ENCODE measurements at regions not wholly inside any gene's neighbourhood (a gene's known extent, or its start where the extent isn't known, plus 50 kb on each side); places are given as distances from the start of the nearest gene placed in this dataset.
A peak's percentile ranks its signal among the peaks of the same experiment; 100 is the strongest.

DNA sequence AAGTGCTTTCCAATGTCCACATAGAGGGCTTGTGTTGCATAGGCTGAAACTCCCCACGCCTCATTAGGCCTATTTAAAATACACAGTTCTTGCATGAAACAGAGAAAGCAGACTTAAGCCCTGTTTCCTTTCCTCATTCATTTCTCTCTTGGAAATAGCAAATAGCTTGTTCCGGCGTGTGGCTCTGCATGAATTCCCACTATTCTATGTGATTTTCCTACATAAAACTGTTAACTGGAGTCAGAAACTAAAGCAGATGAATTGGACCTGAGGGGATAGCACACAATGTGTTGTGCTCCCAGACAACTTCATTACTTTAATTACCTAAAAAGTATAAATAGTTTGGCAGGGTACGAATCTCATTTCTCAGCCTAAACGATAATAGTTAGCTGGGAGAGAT lies 981.5 kb downstream of the SORCS1 start:
- DNase-seq (ENCODE audit: low spot score), result no peak

DNA sequence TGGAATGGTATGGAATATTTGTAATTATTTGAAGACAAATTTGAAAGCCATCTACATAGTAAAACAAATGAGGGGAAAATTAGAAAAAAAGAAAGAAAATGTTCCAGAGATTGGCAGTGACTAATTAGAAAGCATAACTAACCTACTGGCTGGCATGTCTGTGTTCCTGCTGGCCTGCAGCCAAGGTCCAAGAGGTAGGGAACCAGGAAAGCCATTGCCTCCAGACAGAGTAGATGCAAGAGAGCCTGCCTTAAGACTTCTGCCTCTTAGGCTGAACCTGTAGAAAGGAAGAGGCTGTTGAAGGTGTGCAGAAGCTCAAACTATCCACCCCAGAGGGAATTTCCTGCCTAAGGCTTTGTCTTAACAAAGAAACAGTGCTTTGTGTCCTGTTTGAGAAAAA lies 982.0 kb downstream of the SORCS1 start:
- DNase-seq (ENCODE audit: low spot score), result no peak

DNA sequence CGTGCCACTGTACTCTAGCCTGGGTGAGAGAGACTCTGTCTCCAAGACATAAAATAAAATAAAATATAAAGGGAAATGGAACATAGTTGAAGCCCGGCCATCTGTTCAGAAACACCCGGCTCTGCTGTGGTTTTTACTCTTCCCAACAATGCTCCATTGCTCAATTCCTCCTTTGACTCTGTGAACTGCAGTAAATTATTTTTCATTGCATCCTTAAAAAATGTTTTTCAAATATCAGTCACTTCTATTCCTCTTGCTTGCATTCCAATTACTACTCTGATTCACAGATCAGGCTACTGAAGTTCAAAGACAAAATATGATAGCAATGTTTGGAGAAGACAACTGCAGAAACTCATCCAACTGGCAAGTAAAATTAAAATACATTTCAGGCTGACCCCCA lies 983.0 kb downstream of the SORCS1 start:
- DNase-seq (ENCODE audit: low spot score), result no peak

GRCh38 chr10:106179430-106179829 lies 985.1 kb downstream of the SORCS1 start:
- no peak for DNase-seq (ENCODE audit: low spot score)

GRCh38 chr10:106175760-106176377 lies 988.6 kb downstream of the SORCS1 start:
- DNase-seq (ENCODE audit: low spot score), result peak; percentile 1

DNA sequence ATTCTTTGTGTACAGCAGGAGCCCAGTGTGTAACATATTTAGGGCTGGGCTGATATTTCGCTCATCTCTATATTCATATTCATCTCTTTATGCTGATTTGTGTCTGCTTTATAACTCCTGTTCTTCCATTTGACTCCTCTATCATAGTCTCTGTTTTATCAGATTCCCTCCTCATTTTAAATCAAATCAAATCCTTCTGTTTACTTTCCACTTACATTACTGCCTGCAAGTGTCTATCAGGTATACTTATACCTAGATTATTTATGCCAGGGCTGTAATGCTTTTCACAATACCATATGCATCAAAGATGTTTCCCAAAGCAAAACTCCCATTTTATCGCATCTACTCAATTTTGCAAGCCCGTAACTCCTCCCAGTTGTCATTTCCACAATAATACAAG lies 990.7 kb downstream of the SORCS1 start:
- no peak for DNase-seq (ENCODE audit: low spot score)

DNA sequence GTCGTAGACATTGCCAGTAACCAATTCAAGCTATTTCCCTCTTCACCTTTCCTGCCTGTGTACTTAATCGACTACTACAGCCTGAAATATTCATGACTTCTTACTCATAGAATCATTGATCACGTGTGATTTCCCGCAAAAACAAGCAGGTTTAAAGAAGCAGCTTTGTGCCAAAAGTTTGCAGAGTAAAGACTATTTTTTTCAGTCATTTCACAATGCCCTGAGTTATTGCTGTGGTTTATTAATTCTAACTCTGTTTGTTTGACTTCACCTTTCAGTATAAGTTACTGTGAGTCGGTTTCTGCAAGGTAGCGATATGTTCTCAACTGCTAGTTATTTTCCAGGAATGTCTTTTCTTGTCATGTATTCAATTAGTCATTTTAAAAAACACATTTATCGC lies 995.3 kb downstream of the SORCS1 start:
- no peak for DNase-seq (ENCODE audit: low spot score)

DNA sequence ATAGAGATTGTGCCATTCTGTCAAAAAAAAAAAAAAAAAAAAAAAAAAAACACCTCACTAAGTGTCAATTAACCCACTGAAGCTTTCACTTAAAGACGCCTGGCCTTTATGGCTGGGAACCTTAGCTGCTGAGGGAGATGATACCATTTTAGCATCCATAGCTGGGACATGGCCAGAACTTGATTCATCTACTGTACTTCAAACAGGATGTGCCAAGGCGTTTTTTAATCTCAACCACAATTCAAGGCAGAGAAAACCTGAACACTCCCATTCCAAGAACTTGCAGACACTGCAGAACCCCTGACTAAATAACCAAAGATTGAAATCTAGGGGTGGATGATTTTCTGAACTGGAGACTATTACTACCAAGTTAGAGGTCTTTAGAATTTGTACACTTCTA lies 996.6 kb downstream of the SORCS1 start:
- DNase-seq (ENCODE audit: low spot score), result no peak

DNA sequence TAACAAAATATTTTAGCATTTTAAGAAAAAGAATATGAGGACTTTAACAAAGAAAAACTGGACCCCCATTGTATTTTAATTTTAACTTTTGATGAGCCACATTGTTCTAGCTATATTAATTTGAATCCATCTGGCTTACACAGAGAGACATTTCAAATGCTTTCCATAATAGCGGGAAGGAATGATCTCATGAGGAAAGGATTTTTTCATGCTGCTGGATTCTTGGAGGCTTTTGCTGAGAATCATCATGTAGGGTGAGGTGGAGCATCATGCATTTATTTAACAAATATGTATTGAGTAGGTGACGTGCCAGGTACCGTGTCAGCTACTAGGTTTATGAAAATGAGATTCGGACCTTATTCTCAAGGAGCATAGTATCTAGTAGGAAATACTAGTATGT lies 1006.3 kb downstream of the SORCS1 start:
- DNase-seq (ENCODE audit: low spot score), result no peak

DNA sequence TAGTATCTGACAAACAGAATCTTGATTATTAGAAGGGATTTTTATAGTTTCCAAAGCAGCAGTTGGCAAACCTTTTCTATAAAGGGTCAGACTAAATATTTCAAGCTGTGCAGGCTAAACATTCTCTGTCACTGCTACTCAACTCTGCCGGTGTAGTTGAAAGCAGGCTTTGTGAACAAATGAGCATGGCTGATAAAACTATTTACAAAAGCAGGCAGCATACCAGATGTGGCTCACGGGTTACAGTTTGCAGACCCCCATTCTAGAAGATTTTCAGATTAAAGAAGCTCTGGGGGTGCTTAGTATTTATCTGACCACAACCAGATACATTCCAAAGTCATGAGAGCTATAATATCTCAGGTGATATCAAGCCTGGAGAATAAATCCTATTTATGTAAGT lies 1017.5 kb downstream of the SORCS1 start:
- no peak for DNase-seq (ENCODE audit: low spot score)

DNA sequence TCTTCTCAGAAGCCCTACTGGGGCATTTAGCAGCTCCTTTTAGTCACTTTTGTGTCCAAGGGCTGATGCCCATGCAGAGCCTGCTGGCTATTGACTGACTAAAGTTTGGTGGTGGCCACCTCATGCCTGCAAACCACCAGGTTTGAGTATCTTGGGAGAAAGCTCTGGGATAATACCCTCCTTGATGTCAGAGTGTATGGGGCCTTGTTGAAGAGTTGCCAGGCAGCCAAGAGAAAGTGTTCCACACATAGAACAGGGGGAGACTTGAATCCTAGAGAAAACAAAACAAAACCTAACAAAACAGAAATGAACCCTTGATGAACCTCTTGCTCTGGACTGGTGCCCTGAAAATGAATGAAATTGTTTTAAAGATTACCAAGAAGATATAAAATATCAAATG lies 1024.6 kb downstream of the SORCS1 start:
- DNase-seq (ENCODE audit: low spot score), result no peak

- DNase-seq (ENCODE audit: low spot score), result no peak
Observed at GRCh38 chr10:106136175-106136574, 1028.3 kb downstream of the SORCS1 start.

DNA sequence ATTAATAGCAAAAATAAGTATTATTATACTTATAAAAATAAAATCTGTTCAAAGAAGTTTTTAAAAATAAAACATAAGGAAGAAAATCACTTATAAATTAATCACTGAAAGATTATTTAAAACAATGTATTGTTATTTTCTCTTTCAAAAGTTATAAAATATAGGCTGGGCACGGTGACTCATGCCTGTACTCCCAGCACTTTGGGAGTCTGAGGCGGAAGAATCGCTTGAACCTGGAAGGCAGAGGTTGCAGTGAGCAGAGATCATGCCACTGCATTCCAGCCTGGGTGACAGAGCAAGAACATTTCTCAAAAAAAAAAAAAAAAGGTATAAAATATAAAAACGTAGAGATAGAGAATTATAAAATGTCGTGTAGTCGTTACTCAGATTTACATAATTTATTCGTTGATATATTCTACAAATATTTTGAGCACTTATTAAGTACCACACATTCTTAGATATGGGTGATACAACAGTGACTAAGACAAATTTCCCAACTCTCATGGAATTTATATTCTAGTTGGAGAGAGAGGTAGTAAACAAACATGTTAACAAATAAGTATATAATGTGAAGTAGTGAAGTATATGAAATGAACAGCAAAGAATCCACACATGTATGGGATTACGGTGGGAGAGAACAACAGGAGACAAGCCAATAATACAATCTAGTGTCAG lies 1030.0 kb downstream of the SORCS1 start:
- DNase-seq (ENCODE audit: low spot score), result no peak

DNA sequence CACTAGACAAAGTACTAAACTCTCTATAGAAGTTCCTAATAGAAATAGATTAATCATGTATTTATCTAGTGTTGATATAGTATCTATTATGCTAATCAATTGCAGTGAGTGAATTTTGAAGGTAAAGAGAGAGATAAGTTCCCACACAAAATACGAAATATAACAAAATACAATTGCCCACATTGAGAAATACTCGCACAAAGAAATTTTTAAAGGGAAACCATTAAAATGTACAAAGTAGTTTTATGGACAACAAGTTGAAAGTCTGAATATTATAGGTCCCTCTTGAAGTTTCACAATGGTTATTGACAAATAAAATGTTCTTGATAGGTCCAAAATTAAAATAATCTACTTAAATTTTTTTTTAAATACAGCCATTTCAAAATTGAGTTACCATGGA lies 1031.1 kb downstream of the SORCS1 start:
- DNase-seq (ENCODE audit: low spot score), result no peak

- DNase-seq (ENCODE audit: low spot score), result no peak
Observed at GRCh38 chr10:106132956-106133355, 1031.5 kb downstream of the SORCS1 start.

DNA sequence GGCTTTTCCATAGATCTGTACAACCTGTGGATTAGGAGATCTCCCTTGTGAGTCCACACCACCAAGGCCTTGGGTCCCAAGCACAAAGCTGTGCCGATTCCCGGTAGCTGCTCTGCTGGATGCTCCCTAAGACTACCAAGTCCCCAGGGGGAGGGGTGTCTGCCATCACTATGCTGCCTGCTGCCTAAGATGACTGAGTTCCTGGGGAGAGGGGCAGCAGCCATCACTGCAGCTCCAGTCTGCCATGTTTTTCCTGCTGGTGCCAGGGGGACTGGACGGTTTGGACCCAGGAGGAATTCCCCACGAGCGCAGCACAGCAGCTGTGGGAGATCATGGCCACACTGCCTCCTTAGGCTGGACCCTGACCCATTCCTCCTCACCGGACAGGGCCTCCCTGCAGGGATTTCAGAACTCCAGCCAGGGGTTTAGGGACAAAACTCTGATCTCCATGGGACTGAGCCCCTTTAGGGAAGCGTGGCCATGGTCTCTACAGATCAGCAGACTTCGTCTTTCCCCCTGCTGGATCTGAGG lies 1049.8 kb downstream of the SORCS1 start:
- no peak for DNase-seq (ENCODE audit: low spot score)

GRCh38 chr10:106111246-106111645 lies 1053.3 kb downstream of the SORCS1 start:
- no peak for DNase-seq (ENCODE audit: low spot score)

- no peak for DNase-seq (ENCODE audit: low spot score)
Observed at GRCh38 chr10:106107706-106108105, 1056.8 kb downstream of the SORCS1 start.

GRCh38 chr10:106106114-106106513 lies 1058.4 kb downstream of the SORCS1 start:
- DNase-seq (ENCODE audit: low spot score), result no peak

DNA sequence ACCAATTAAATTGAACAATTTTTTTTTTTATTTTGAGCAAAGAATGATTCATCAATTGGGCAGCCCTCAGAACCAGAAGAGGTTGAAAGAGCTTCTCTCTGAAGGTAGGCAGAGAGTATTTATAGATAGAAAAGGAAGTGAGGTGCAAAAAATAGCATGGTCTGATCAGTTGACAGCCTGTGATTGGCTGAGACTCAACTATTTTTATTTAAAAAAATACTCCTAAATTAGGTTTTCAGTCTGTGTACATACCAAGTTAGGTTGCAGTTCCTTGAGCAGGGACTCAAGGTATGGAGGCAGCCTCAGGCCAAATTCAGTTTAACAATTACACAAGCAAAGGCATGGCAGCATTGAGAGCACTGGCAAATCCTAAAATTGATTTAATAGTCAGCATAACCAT lies 1074.7 kb downstream of the SORCS1 start:
- no peak for DNase-seq (ENCODE audit: low spot score)

DNA sequence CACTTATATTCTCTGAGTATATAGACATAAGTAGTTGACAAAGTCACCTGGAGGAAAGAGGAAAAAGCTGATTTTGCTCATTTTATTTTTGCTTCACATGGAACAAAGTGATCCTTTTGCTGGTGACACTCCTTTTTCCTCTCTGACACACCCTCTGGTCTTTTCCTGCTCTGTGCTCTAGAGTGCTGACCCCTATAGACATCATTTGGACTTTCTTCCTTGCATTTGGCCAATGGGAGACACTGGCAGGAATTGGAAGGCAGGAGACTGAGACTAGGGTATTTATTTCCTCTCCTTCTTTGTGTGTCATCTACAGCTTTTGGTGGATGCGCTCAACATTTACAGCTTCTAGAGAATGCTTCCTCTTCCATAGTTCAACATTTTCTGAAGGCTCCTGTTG lies 1078.1 kb downstream of the SORCS1 start:
- no peak for DNase-seq (ENCODE audit: low spot score)

DNA sequence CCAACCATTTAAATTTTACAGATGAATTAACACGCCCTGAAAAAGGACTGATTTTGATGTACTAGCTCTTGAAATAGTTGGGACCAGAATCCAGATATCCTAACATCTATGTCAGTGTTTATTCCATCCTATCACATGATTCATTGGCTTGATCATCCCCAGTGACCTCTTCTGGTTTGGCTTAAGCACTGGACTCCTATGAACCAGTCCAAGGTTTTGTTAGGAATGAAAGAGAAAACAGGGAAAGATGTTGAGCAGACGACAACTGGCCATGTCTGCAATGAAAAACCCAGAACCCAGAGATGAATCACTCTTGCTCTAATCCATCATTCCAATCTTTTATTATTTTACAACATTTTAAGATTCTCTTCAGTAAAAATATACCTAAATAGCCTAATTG lies 1080.9 kb downstream of the SORCS1 start:
- no peak for DNase-seq (ENCODE audit: low spot score)

DNA sequence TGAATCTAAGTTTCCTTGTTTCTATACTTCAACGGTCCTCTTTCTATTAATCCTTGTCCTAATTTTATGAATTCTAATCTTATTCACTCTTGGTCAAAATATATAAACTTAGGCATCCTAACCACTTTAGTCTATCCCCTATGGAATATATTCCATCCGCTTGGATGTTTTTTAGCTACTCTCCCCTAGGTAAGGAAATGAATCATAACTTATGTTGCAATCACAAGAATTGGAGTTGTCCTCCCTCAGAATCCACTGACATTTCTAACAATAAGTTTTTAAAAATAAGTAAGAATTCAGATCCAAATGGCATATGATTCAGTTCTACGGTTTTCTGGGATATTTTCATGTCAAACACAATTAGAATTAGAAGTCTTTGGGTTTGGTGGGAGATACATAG lies 1081.6 kb downstream of the SORCS1 start:
- no peak for DNase-seq (ENCODE audit: low spot score)
